ENCODE measurements at regions not wholly inside any gene's neighbourhood (a gene's known extent, or its start where the extent isn't known, plus 50 kb on each side); places are given as distances from the start of the nearest gene placed in this dataset.

DNA sequence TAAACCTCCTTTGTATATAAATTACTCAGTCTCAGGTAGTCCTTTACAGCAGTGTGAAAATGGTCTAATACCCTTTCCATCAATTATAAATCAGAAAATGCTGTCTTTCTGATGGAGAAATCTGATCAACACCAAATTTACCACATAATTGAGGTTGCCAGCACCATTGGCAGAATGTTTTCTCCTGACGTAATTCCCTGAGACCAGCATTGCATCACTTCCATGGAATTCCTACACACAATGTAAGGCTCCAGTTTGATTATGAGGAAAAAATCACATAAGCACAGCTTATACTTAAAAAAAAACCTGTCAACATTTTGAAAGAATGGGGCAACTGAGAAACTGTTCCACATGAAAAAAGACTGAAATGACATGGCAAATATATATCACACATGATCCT lies 618.7 kb upstream of the CDH6 start:
- TF ChIP-seq CTCF (IDR thresholded peaks at IDR 0.05) (no peak), POLR2A (IDR thresholded peaks at IDR 0.05) (no peak), EP300 (IDR thresholded peaks at IDR 0.05) (no peak)

Measured in ovary (tissue), 3 donors.